ENCODE measurements at regions not wholly inside any gene's neighbourhood (a gene's known extent, or its start where the extent isn't known, plus 50 kb on each side); places are given as distances from the start of the nearest gene placed in this dataset.

- H3K9ac ChIP-seq (ENCODE audit: low read depth, low read length): no peak overlapping the region
- H4K91ac ChIP-seq (ENCODE audit: insufficient read depth, low read depth, low read length): no peak overlapping the region
- no peaks in the 10 kb centered on the region for H4K20me1 ChIP-seq (ENCODE audit: insufficient read depth, low read length)
- no peak overlapping the region for H2BK20ac ChIP-seq (ENCODE audit: low read depth, low read length)
- dilution Hi-C loops (cut with HindIII; ENCODE audit: low sequenced_read_pairs, unreplicated experiment) (no loop called here), intact Hi-C loops (cut with micrococcal nuclease) (no loop called here), in situ Hi-C loops (cut with MboI; ENCODE audit: low sequenced_read_pairs) (no loop called here)
- no peak overlapping the region for H3K56ac ChIP-seq (ENCODE audit: extremely low read depth, insufficient read depth, low read length)
- H2AK9ac ChIP-seq (replicated peaks; ENCODE audit: low read depth, low read length, poor library complexity): no peak overlapping the region
- no TSS peak for BruUV-seq (replicated peaks)
- H3K36me3 ChIP-seq (ENCODE audit: control insufficient read depth, insufficient read depth, low read length): no peaks in the 10 kb centered on the region
- WGBS, 2 experiments (ENCODE audit: extremely low coverage in 2 of 2, insufficient read length in 1 of 2): no CpG with 5 or more reads among the region's 1 CpG
- H2BK15ac ChIP-seq (ENCODE audit: low read depth, low read length): no peak overlapping the region
- H3K9me3 ChIP-seq (ENCODE audit: control insufficient read depth, insufficient read depth, low read length): no peaks in the 10 kb centered on the region; the same call in 1 of the 2 replicates
- no peaks in the 10 kb centered on the region for H3K9me1 ChIP-seq (ENCODE audit: insufficient read depth, low read length)
- H2AFZ ChIP-seq (replicated peaks; ENCODE audit: low read length, poor library complexity): no peak overlapping the region
- ChIA-PET POLR2A (ENCODE audit: unreplicated experiment) (interaction anchor here (0.5 to 0.6 kb wide), 2 partner anchors 25 to 114 kb away, joined by 3 to 10 read pairs; no protein-coding TSS in a partner anchor), CTCF (no interaction called here)
- DNase-seq (no peak), ATAC-seq (ENCODE audit: low read depth) (no peak)
- no peak overlapping the region for H3K18ac ChIP-seq (ENCODE audit: low read depth, low read length)
- no peak overlapping the region for H2AK5ac ChIP-seq (ENCODE audit: low read depth, low read length)
- no peaks in the 10 kb centered on the region for H3K4me1 ChIP-seq (ENCODE audit: control insufficient read depth, insufficient read depth, low read length)
- H2BK120ac ChIP-seq (ENCODE audit: low read depth, low read length): no peak overlapping the region
- no peak overlapping the region for H3K4me3 ChIP-seq (ENCODE audit: insufficient read depth, low read depth, low read length)
- no peak overlapping the region for H3K4me2 ChIP-seq (ENCODE audit: low read depth, low read length)
- H3K14ac ChIP-seq (replicated peaks; ENCODE audit: low read depth, low read length): no peak overlapping the region
- TF ChIP-seq MAZ (IDR thresholded peaks at IDR 0.05; ENCODE audit: borderline replicate concordance, low read depth, low read length) (no peak), MXI1 (IDR thresholded peaks at IDR 0.05; ENCODE audit: borderline replicate concordance, low read depth, low read length) (no peak), RFX5 (IDR thresholded peaks at IDR 0.05; ENCODE audit: low read depth, low read length) (no peak), SMC3 (IDR thresholded peaks at IDR 0.05; ENCODE audit: low read depth, low read length) (no peak), CHD1 (IDR thresholded peaks at IDR 0.05; ENCODE audit: low read depth, low read length) (no peak), POLR2A (IDR thresholded peaks at IDR 0.05; ENCODE audit: low read depth, low read length) (no peak), BHLHE40 (IDR thresholded peaks at IDR 0.05; ENCODE audit: low read depth, low read length) (no peak), FOS (IDR thresholded peaks at IDR 0.05; ENCODE audit: low read depth, low read length) (no peak), MAFK (IDR thresholded peaks at IDR 0.05; ENCODE audit: low read depth, low read length) (no peak), USF2 (IDR thresholded peaks at IDR 0.05; ENCODE audit: low read depth, low read length) (no peak), CEBPB (IDR thresholded peaks at IDR 0.05; ENCODE audit: low read depth, low read length) (no peak), RCOR1 (IDR thresholded peaks at IDR 0.05; ENCODE audit: insufficient replicate concordance, low read length) (no peak)
- H3K23ac ChIP-seq (ENCODE audit: low read depth, low read length): no peak overlapping the region
- peaks cover 10% of the 10 kb centered on the region for H3K27me3 ChIP-seq (ENCODE audit: control insufficient read depth, insufficient read depth, low read length)
- no peaks in the 10 kb centered on the region for H3K79me1 ChIP-seq (ENCODE audit: low read depth in 1 of 2, low read length in 2 of 2)
- H2BK5ac ChIP-seq (ENCODE audit: low read depth, low read length, poor library complexity, severe bottlenecking): no peak overlapping the region
- H3K27ac ChIP-seq (ENCODE audit: insufficient read depth, low read length): no peak overlapping the region
- no peak overlapping the region for H3K4ac ChIP-seq (ENCODE audit: low read depth, low read length)
- H4K5ac ChIP-seq (ENCODE audit: low read depth, low read length): no peak overlapping the region
- no peak overlapping the region for H4K8ac ChIP-seq (ENCODE audit: low read depth in 2 of 2, low read length in 2 of 2)
These were observed 62.9 kb upstream of the IGFBP2 start for GRCh38 chr2:216570357-216570756.
